ENCODE measurements at regions not wholly inside any gene's neighbourhood (a gene's known extent, or its start where the extent isn't known, plus 50 kb on each side); places are given as distances from the start of the nearest gene placed in this dataset.

GRCh38 chr11:69381681-69382130, 87.8 kb downstream of the MYEOV start:
- Mint-ChIP-seq H3K27me3 (no peaks in the 10 kb centered on the region), H3K36me3 (no peaks in the 10 kb centered on the region), H3K27ac (no peak overlapping the region), H3K4me1 (ENCODE audit: low read depth) (no peaks in the 10 kb centered on the region), H3K4me3 (no peak overlapping the region), H3K9me3 (ENCODE audit: low read depth) (no peaks in the 10 kb centered on the region)

GRCh38 chr11:69382131-69383128, 88.5 kb downstream of the MYEOV start:
- Mint-ChIP-seq H3K4me1 (ENCODE audit: low read depth) (no peaks in the 10 kb centered on the region), H3K4me3 (no peak overlapping the region), H3K36me3 (no peaks in the 10 kb centered on the region), H3K9me3 (ENCODE audit: low read depth) (no peaks in the 10 kb centered on the region), H3K27me3 (no peaks in the 10 kb centered on the region), H3K27ac (no peak overlapping the region)

- no peaks in the 10 kb centered on the region for H3K4me1 Mint-ChIP-seq (ENCODE audit: low read depth)
- no peaks in the 10 kb centered on the region for H3K27me3 Mint-ChIP-seq
- no peak overlapping the region for H3K4me3 Mint-ChIP-seq
- no peaks in the 10 kb centered on the region for H3K36me3 Mint-ChIP-seq
- H3K9me3 Mint-ChIP-seq (ENCODE audit: low read depth): no peaks in the 10 kb centered on the region
- H3K27ac Mint-ChIP-seq: no peak overlapping the region
Observed at GRCh38 chr11:69383372-69384250, 89.7 kb downstream of the MYEOV start.

GRCh38 chr11:69384251-69385143, 90.5 kb downstream of the MYEOV start:
- no peak overlapping the region for H3K4me3 Mint-ChIP-seq
- no peaks in the 10 kb centered on the region for H3K9me3 Mint-ChIP-seq (ENCODE audit: low read depth)
- H3K27ac Mint-ChIP-seq: no peak overlapping the region
- H3K36me3 Mint-ChIP-seq: peaks cover 3% of the 10 kb centered on the region
- no peaks in the 10 kb centered on the region for H3K27me3 Mint-ChIP-seq
- no peaks in the 10 kb centered on the region for H3K4me1 Mint-ChIP-seq (ENCODE audit: low read depth)

GRCh38 chr11:69385144-69385820, 91.3 kb downstream of the MYEOV start:
- Mint-ChIP-seq H3K27me3 (no peaks in the 10 kb centered on the region), H3K27ac (no peak overlapping the region), H3K36me3 (peaks cover 3% of the 10 kb centered on the region), H3K4me1 (ENCODE audit: low read depth) (no peaks in the 10 kb centered on the region), H3K9me3 (ENCODE audit: low read depth) (no peaks in the 10 kb centered on the region), H3K4me3 (no peak overlapping the region)

- Mint-ChIP-seq H3K9me3 (ENCODE audit: low read depth) (no peaks in the 10 kb centered on the region), H3K4me1 (ENCODE audit: low read depth) (no peaks in the 10 kb centered on the region), H3K36me3 (peaks cover 3% of the 10 kb centered on the region), H3K27ac (no peak overlapping the region), H3K27me3 (no peaks in the 10 kb centered on the region), H3K4me3 (no peak overlapping the region)
Observed at GRCh38 chr11:69385832-69386427, 92.0 kb downstream of the MYEOV start.

GRCh38 chr11:69386594-69387408, 92.8 kb downstream of the MYEOV start:
- Mint-ChIP-seq H3K36me3 (peaks cover 3% of the 10 kb centered on the region), H3K27me3 (no peaks in the 10 kb centered on the region), H3K4me1 (ENCODE audit: low read depth) (no peaks in the 10 kb centered on the region), H3K27ac (no peak overlapping the region), H3K9me3 (ENCODE audit: low read depth) (no peaks in the 10 kb centered on the region), H3K4me3 (no peak overlapping the region)

- H3K4me1 Mint-ChIP-seq (ENCODE audit: low read depth): no peaks in the 10 kb centered on the region
- H3K9me3 Mint-ChIP-seq (ENCODE audit: low read depth): no peaks in the 10 kb centered on the region
- H3K36me3 Mint-ChIP-seq: peaks cover 3% of the 10 kb centered on the region
- H3K4me3 Mint-ChIP-seq: no peak overlapping the region
- no peaks in the 10 kb centered on the region for H3K27me3 Mint-ChIP-seq
- H3K27ac Mint-ChIP-seq: no peak overlapping the region
Observed at GRCh38 chr11:69387409-69387885, 93.5 kb downstream of the MYEOV start.

GRCh38 chr11:69388210-69388609, 93.3 kb upstream of the LINC01488 start:
- Mint-ChIP-seq H3K4me3 (no peak overlapping the region), H3K36me3 (peaks cover 3% of the 10 kb centered on the region), H3K27ac (no peak overlapping the region), H3K27me3 (no peaks in the 10 kb centered on the region), H3K9me3 (ENCODE audit: low read depth) (no peaks in the 10 kb centered on the region), H3K4me1 (ENCODE audit: low read depth) (no peaks in the 10 kb centered on the region)

GRCh38 chr11:69388661-69389060, 92.8 kb upstream of the LINC01488 start:
- H3K4me1 Mint-ChIP-seq (ENCODE audit: low read depth): no peaks in the 10 kb centered on the region
- peaks cover 3% of the 10 kb centered on the region for H3K36me3 Mint-ChIP-seq
- no peaks in the 10 kb centered on the region for H3K27me3 Mint-ChIP-seq
- H3K9me3 Mint-ChIP-seq (ENCODE audit: low read depth): no peaks in the 10 kb centered on the region
- H3K4me3 Mint-ChIP-seq: no peak overlapping the region
- H3K27ac Mint-ChIP-seq: no peak overlapping the region

- no peaks in the 10 kb centered on the region for H3K4me1 Mint-ChIP-seq (ENCODE audit: low read depth)
- no peak overlapping the region for H3K4me3 Mint-ChIP-seq
- no peaks in the 10 kb centered on the region for H3K27me3 Mint-ChIP-seq
- peaks cover 3% of the 10 kb centered on the region for H3K36me3 Mint-ChIP-seq
- no peaks in the 10 kb centered on the region for H3K9me3 Mint-ChIP-seq (ENCODE audit: low read depth)
- H3K27ac Mint-ChIP-seq: no peak overlapping the region
Observed at GRCh38 chr11:69390561-69390960, 90.9 kb upstream of the LINC01488 start.

- Mint-ChIP-seq H3K4me3 (no peak overlapping the region), H3K4me1 (ENCODE audit: low read depth) (no peaks in the 10 kb centered on the region), H3K36me3 (peaks cover 3% of the 10 kb centered on the region), H3K9me3 (ENCODE audit: low read depth) (no peaks in the 10 kb centered on the region), H3K27me3 (no peaks in the 10 kb centered on the region), H3K27ac (no peak overlapping the region)
Observed at GRCh38 chr11:69391192-69392103, 90.0 kb upstream of the LINC01488 start.

All from activated naive CD8-positive, alpha-beta T cell (primary cell).